Endodermal cell (in vitro differentiated cells): ENCODE measurements at regions not wholly inside any gene's neighbourhood (a gene's known extent, or its start where the extent isn't known, plus 50 kb on each side); places are given as distances from the start of the nearest gene placed in this dataset.

Experiments used
- DNase-seq: peaks from one replicate; pipeline ENCODE4 v3.0.0-alpha.2; 2017
- H3K27ac ChIP-seq: 2 replicates; pipeline ENCODE4 v1.5.1; 2013; ENCODE audit warnings: mild to moderate bottlenecking, low read depth, low read length, moderate library complexity
- H3K27me3 ChIP-seq: 2 replicates; pipeline ENCODE4 v1.6.1; 2013; ENCODE audit warnings: mild to moderate bottlenecking, low read length, moderate library complexity; ENCODE audit not compliant: insufficient read depth, control insufficient read depth, poor library complexity, severe bottlenecking
- H3K36me3 ChIP-seq: 2 replicates; pipeline ENCODE4 v1.7.0; 2013; ENCODE audit warnings: mild to moderate bottlenecking, low read length, moderate library complexity; ENCODE audit not compliant: control insufficient read depth, insufficient read depth
- H3K4me1 ChIP-seq: one replicate; pipeline ENCODE4 v1.7.0; 2013; ENCODE audit warnings: low read length; ENCODE audit not compliant: control insufficient read depth, insufficient read depth
- H3K4me3 ChIP-seq: 2 replicates; pipeline ENCODE4 v1.5.1; 2013; ENCODE audit warnings: mild to moderate bottlenecking, low read length, moderate library complexity
- H3K9ac ChIP-seq: 2 replicates; pipeline ENCODE4 v1.6.1; 2013; ENCODE audit warnings: mild to moderate bottlenecking, low read length, moderate library complexity; ENCODE audit not compliant: poor library complexity, severe bottlenecking; ENCODE audit errors: extremely low read depth
- H3K9me3 ChIP-seq: 2 replicates; pipeline ENCODE4 v1.6.1; 2013; ENCODE audit warnings: mild to moderate bottlenecking, low read length, moderate library complexity; ENCODE audit not compliant: control insufficient read depth
- H3K27ac Mint-ChIP-seq: 2 replicates; pipeline ENCODE4 v1.8.0; 2020; ENCODE audit warnings: mixed read lengths
- H3K27me3 Mint-ChIP-seq: 2 replicates; pipeline ENCODE4 v1.8.0; 2021; ENCODE audit warnings: mild to moderate bottlenecking, mixed read lengths; ENCODE audit not compliant: insufficient read depth
- H3K36me3 Mint-ChIP-seq: 2 replicates; pipeline ENCODE4 v1.8.0; 2020; ENCODE audit warnings: low read depth, mixed read lengths
- H3K4me1 Mint-ChIP-seq: 2 replicates; pipeline ENCODE4 v1.8.0; 2020; ENCODE audit warnings: mixed read lengths
- H3K4me3 Mint-ChIP-seq: 2 replicates; pipeline ENCODE4 v1.8.0; 2020; ENCODE audit warnings: mild to moderate bottlenecking, moderate library complexity, mixed read lengths
- H3K9me3 Mint-ChIP-seq: 2 replicates; pipeline ENCODE4 v1.8.0; 2020; ENCODE audit warnings: mild to moderate bottlenecking, mixed read lengths
- CTCF ChIP-seq: fragments of 200-600 bp; sonication (generic); conservative IDR thresholded peaks from 2 replicates; pipeline ENCODE4 v1.5.0; 2021; ENCODE audit warnings: antibody characterized with exemption, mild to moderate bottlenecking
- WGBS, 2 experiments: methylation state at CpG; one replicate each; pipeline versions ENCODE4 v1.1.5 to v1.1.7; 2013; ENCODE audit warnings: missing lambda C conversion rate in 2 of 2, mixed read lengths in 1 of 2; ENCODE audit not compliant: insufficient coverage in 1 of 2, insufficient read length in 1 of 2; 5-methylcytosine and 5-hydroxymethylcytosine counted together

- H3K36me3 Mint-ChIP-seq: no peaks in the 10 kb centered on the region
- 85% methylated on average over 1 of the region's 1 CpG; no CpG with 5 or more reads in 1 of the 2 experiments for WGBS, 2 experiments
Measured at GRCh38 chr4:125808570-125808969, 493.8 kb downstream of the FAT4 start.

GRCh38 chr4:125811892-125812291, 497.1 kb downstream of the FAT4 start:
- Mint-ChIP-seq H3K27ac (no peak overlapping the region), H3K9me3 (no peaks in the 10 kb centered on the region), H3K4me3 (no peak overlapping the region), H3K27me3 (no peaks in the 10 kb centered on the region), H3K36me3 (no peaks in the 10 kb centered on the region), H3K4me1 (peaks cover 5% of the 10 kb centered on the region)
- Histone ChIP-seq H3K9me3 (peaks cover under 1% of the 10 kb centered on the region), H3K4me3 (no peak overlapping the region), H3K27me3 (no peaks in the 10 kb centered on the region), H3K4me1 (no peaks in the 10 kb centered on the region), H3K9ac (no peak overlapping the region), H3K27ac (no peak overlapping the region), H3K36me3 (no peaks in the 10 kb centered on the region)
- TF ChIP-seq CTCF: no peak
- no peak for DNase-seq

More at GRCh38 chr4:125808570-125808969, 493.8 kb downstream of the FAT4 start:
- peak overlapping the region; percentile 9 for H3K27ac ChIP-seq
- DNase-seq: no peak
- H3K9me3 ChIP-seq: peaks cover 9% of the 10 kb centered on the region
- no peaks in the 10 kb centered on the region for H3K9me3 Mint-ChIP-seq
- H3K27ac Mint-ChIP-seq: peak overlapping the region; percentile 71
- H3K27me3 Mint-ChIP-seq: no peaks in the 10 kb centered on the region
- no peaks in the 10 kb centered on the region for H3K27me3 ChIP-seq
- no peak overlapping the region for H3K4me3 Mint-ChIP-seq
- H3K36me3 ChIP-seq: no peaks in the 10 kb centered on the region
- no peak for TF ChIP-seq CTCF
- H3K4me1 Mint-ChIP-seq: peaks cover 5% of the 10 kb centered on the region
- no peak overlapping the region for H3K9ac ChIP-seq
- no peak overlapping the region for H3K4me3 ChIP-seq
- H3K4me1 ChIP-seq: no peaks in the 10 kb centered on the region

GRCh38 chr4:125826801-125827695, 512.3 kb downstream of the FAT4 start:
- 60 to 93% methylated on average over 1 to 3 of the region's 3 CpGs for WGBS, 2 experiments
- Histone ChIP-seq H3K9me3 (no peaks in the 10 kb centered on the region), H3K36me3 (no peaks in the 10 kb centered on the region), H3K4me1 (no peaks in the 10 kb centered on the region), H3K9ac (no peak overlapping the region), H3K27ac (no peak overlapping the region), H3K27me3 (no peaks in the 10 kb centered on the region), H3K4me3 (no peak overlapping the region)
- H3K4me1 Mint-ChIP-seq: no peaks in the 10 kb centered on the region
- H3K36me3 Mint-ChIP-seq: no peaks in the 10 kb centered on the region
- no peak for DNase-seq
- H3K27me3 Mint-ChIP-seq: no peaks in the 10 kb centered on the region
- no peak for TF ChIP-seq CTCF
- H3K27ac Mint-ChIP-seq: no peak overlapping the region
- no peaks in the 10 kb centered on the region for H3K9me3 Mint-ChIP-seq
- no peak overlapping the region for H3K4me3 Mint-ChIP-seq
